GM12873 (cell line): ENCODE measurements at regions not wholly inside any gene's neighbourhood (a gene's known extent, or its start where the extent isn't known, plus 50 kb on each side); places are given as distances from the start of the nearest gene placed in this dataset.

ENCODE experiments used
- TF ChIP-seq, protein P1 (sequence below): IDR thresholded peaks from 2 replicates; pipeline ENCODE4 v1.5.1; 2012; ENCODE audit warnings: low read depth, mild to moderate bottlenecking, moderate library complexity, low read length, control low read depth; ENCODE audit not compliant: insufficient read depth; ENCODE audit errors: missing control alignments

- TF ChIP-seq, protein P1, sequence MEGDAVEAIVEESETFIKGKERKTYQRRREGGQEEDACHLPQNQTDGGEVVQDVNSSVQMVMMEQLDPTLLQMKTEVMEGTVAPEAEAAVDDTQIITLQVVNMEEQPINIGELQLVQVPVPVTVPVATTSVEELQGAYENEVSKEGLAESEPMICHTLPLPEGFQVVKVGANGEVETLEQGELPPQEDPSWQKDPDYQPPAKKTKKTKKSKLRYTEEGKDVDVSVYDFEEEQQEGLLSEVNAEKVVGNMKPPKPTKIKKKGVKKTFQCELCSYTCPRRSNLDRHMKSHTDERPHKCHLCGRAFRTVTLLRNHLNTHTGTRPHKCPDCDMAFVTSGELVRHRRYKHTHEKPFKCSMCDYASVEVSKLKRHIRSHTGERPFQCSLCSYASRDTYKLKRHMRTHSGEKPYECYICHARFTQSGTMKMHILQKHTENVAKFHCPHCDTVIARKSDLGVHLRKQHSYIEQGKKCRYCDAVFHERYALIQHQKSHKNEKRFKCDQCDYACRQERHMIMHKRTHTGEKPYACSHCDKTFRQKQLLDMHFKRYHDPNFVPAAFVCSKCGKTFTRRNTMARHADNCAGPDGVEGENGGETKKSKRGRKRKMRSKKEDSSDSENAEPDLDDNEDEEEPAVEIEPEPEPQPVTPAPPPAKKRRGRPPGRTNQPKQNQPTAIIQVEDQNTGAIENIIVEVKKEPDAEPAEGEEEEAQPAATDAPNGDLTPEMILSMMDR, result no peak
These were observed 79.3 kb upstream of the SLC25A13 start for GRCh38 chr7:96401200-96401599.

GRCh38 chr7:96400518-96400917, 78.6 kb upstream of the SLC25A13 start:
- TF ChIP-seq, protein P1, result no peak

DNA sequence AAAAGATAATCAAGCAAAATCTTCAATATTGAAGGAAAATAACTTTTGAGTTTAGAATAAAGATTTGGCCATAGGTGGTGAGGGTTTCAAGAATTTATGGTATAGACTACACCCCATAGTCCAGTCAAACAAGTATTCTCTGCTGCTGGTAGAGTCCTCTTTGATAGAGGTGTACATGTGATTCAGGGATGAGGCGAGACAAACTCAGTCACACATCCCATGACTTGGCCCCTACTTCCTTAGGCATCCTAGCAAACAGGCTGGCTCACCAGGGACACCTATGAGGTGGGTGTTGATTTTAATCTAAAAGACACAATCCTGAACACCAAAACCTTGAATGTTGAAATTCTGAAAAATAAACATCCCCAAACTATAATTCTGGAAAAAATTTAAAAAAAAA, 78.1 kb upstream of the SLC25A13 start:
- TF ChIP-seq, protein P1, result no peak

- TF ChIP-seq, protein P1, result no peak
These were observed 76.2 kb upstream of the SLC25A13 start for GRCh38 chr7:96397936-96398598.

DNA sequence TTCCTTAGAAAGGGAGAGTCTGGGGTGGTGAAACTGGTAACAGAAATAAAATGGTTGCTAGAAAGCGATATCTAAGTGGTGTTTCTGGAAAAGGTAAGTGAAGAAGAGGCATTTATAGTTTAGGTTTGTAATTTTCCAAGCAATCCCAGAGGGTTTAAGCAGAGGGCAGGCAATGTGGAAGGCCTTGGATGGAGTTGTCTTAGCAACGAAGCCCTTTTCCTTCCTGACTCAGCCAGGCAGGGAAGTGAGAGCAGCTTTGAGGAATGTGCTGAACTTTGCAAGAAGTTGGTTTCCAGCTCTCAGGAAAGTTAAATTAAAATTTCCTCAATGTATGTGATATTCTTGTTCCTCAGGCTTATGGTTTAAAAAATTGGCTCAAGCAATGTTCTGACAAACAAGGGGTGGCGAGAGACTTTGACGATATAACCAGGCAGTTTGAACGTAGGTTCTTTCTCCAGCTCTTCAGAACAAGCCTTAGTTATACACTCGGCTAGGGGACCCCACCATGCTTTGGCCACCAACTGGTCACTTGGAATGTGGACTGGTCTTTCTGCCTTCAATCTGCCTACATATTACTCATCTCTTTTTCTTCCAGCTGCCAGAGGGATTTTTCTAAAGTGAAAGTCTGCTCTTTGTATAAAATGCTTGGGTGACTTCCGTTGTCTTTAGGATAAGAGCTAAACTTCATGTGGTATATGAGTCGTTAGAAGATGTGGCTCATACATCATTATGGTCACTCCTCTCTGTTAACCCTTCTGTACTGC, 66.9 kb upstream of the SLC25A13 start:
- TF ChIP-seq, protein P1, result no peak

DNA sequence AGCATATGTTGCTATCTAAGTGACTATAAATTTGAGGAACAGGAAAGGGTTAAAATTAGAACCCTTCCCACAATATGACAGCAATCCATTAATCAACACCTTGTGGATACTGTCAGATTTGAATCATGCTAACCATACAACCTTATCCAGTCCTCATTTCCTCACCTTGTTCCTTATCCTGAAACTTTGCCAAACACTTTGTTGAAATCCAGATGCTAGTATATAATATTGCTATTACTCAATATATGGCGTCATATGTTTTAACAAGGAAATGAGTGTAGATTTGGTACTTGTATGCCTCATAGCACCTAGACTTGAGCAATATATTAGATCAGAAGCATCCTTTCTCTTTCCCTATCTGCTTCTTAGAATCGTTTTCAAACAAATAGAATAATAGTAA, 66.3 kb upstream of the SLC25A13 start:
- TF ChIP-seq, protein P1, result no peak

DNA sequence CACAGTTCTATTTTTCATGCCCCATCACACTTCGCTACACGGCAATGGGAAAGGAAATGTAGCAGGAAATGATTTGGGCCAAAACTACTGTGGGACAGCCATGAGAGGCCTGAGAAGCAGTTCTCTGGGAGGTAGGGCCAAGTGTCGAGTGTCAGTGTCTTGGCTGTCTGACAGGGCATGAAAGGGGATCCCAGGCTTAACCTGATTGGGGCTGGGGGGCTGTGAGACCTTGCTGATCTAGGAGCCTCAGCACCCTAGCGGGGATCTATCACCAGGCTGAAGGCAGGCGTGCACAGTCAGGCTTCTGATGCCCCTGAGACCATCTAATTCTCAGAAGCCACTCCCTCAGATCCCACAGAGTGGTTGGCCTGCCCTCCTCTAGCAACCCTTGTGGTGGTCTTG, 58.2 kb upstream of the SLC25A13 start:
- TF ChIP-seq, protein P1, result no peak
